PC-3 (cell line): ENCODE measurements at regions not wholly inside any gene's neighbourhood (a gene's known extent, or its start where the extent isn't known, plus 50 kb on each side); places are given as distances from the start of the nearest gene placed in this dataset.

Experiments used
- ATAC-seq: fragments of 200-7000 bp; cut with Tn5 transposase; 2 replicates; pipeline ENCODE4 v1.9.1; 2020; ENCODE audit warnings: mild to moderate bottlenecking, moderate library complexity
- BruUV-seq: library from RNA; stranded (reverse); fragments of 400-500 nt; replicated peaks from 2 replicates; lab custom pipeline; 2021; lab: Mats Ljungman, UMichigan
- CTCF ChIA-PET: fragments of 300-600 bp; sonication (Branson Sonifier 250); formaldehyde crosslinking; loops from one replicate; lab custom pipeline; 2022; ENCODE audit warnings: antibody characterized with exemption; lab: Charles Lee
- POLR2A ChIA-PET: fragments of 300-600 bp; sonication (Branson Sonifier 250); formaldehyde crosslinking; loops from one replicate; lab custom pipeline; 2022; ENCODE audit warnings: antibody characterized with exemption; ENCODE audit not compliant: unreplicated experiment; lab: Charles Lee
- DNase-seq: peaks from one replicate; pipeline ENCODE4 v3.0.0-alpha.2; 2015
- H2AFZ ChIP-seq: fragments of 300-600 bp; sonication (generic); 2 replicates; pipeline ENCODE4 v1.6.0; 2016; ENCODE audit warnings: antibody characterized with exemption, low read length
- H3F3A ChIP-seq: fragments of 300-600 bp; sonication (generic); one replicate; pipeline ENCODE4 v1.6.0; 2017; ENCODE audit warnings: antibody characterized with exemption, low read length, control low read depth, mild to moderate bottlenecking; ENCODE audit not compliant: unreplicated experiment
- H3K27ac ChIP-seq: fragments of 300-600 bp; sonication (generic); 2 replicates; pipeline ENCODE4 v1.5.1; 2016; ENCODE audit warnings: mild to moderate bottlenecking, low read length
- H3K27me3 ChIP-seq: fragments of 300-600 bp; sonication (generic); 2 replicates; pipeline ENCODE4 v1.6.1; 2016; ENCODE audit warnings: low read length, mixed read lengths
- H3K36me3 ChIP-seq: fragments of 300-600 bp; sonication (generic); 2 replicates; pipeline ENCODE4 v1.6.1; 2016; ENCODE audit warnings: low read depth, mixed run types, low read length, mixed read lengths
- H3K4me1 ChIP-seq: fragments of 300-600 bp; sonication (generic); 2 replicates; pipeline ENCODE4 v1.5.1; 2016; ENCODE audit warnings: low read length; ENCODE audit not compliant: insufficient read depth
- H3K4me2 ChIP-seq: fragments of 300-600 bp; sonication (generic); 2 replicates; pipeline ENCODE4 v1.6.0; 2016; ENCODE audit warnings: low read length
- H3K4me3 ChIP-seq: fragments of 300-600 bp; sonication (generic); 2 replicates; pipeline ENCODE4 v1.5.1; 2016; ENCODE audit warnings: mild to moderate bottlenecking, low read length, mixed read lengths
- H3K79me2 ChIP-seq: fragments of 300-600 bp; sonication (generic); 2 replicates; pipeline ENCODE4 v1.6.1; 2017; ENCODE audit warnings: low read length, mixed read lengths
- H3K9ac ChIP-seq: fragments of 300-600 bp; sonication (generic); 2 replicates; pipeline ENCODE4 v1.6.0; 2016; ENCODE audit warnings: mild to moderate bottlenecking, low read length
- H3K9me2 ChIP-seq: fragments of 300-600 bp; sonication (generic); replicated peaks from 2 replicates; pipeline ENCODE4 v1.6.1; 2016; ENCODE audit warnings: mixed run types, low read length, mixed read lengths
- H3K9me3 ChIP-seq: fragments of 300-600 bp; sonication (generic); 2 replicates; pipeline ENCODE4 v1.6.1; 2016; ENCODE audit warnings: low read length, mixed read lengths
- H4K20me1 ChIP-seq: fragments of 300-600 bp; sonication (generic); 2 replicates; pipeline ENCODE4 v1.6.1; 2016; ENCODE audit warnings: low read length, mixed read lengths
- EZH2 ChIP-seq: fragments of 300-600 bp; sonication (generic); IDR thresholded peaks from one replicate; pipeline ENCODE4 v1.6.1; 2017; ENCODE audit warnings: antibody characterized with exemption, mild to moderate bottlenecking, low read length; ENCODE audit not compliant: unreplicated experiment
- EZH2phosphoT487 ChIP-seq: fragments of 300-600 bp; sonication (generic); IDR thresholded peaks from 2 replicates; pipeline ENCODE4 v1.6.1; 2018; ENCODE audit warnings: mild to moderate bottlenecking, antibody characterized with exemption, low read length, borderline replicate concordance
- intact Hi-C: fragments of 100-400 bp; cut with micrococcal nuclease; formaldehyde crosslinking; loops from 2 replicates; pipeline ENCODE4 v1.9.0; 2023
- TF ChIP-seq, protein P1 (sequence below): fragments of 300-600 bp; sonication (generic); conservative IDR thresholded peaks from 2 replicates; pipeline ENCODE4 v1.5.1; 2017; ENCODE audit warnings: antibody characterized with exemption, low read depth, mild to moderate bottlenecking, low read length

DNA sequence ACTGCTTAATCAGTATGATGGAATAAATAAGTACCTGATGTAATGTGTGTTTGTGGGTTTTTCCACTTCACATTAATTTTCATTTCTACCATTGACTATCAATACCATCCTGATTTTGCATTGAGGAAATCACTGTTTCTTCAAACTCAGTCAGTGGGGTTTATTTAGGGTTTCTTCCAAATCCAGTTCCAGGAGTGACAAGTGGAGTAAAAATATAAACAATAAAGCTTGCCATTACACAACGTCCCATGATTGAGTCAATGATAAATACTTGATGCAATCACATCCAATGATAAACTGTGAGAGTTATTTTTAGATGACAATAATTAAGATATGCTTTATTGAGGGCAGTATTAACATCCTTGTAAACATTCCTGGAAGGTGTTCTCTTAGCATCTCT is 1037.4 kb upstream of the GJE1 start:
- POLR2A ChIA-PET, result no interaction called here
- H3K9me2 ChIP-seq, result no peaks in the 10 kb centered on the region
- no peaks in the 10 kb centered on the region for H4K20me1 ChIP-seq
- no peaks in the 10 kb centered on the region for H3K4me1 ChIP-seq
- no peak for DNase-seq
- H3K79me2 ChIP-seq, result no peaks in the 10 kb centered on the region
- H3K4me2 ChIP-seq, result no peak overlapping the region
- H2AFZ ChIP-seq, result no peak overlapping the region
- TF ChIP-seq EZH2phosphoT487, result no peak
- TF ChIP-seq EZH2, result no peak
- TF ChIP-seq, protein P1, sequence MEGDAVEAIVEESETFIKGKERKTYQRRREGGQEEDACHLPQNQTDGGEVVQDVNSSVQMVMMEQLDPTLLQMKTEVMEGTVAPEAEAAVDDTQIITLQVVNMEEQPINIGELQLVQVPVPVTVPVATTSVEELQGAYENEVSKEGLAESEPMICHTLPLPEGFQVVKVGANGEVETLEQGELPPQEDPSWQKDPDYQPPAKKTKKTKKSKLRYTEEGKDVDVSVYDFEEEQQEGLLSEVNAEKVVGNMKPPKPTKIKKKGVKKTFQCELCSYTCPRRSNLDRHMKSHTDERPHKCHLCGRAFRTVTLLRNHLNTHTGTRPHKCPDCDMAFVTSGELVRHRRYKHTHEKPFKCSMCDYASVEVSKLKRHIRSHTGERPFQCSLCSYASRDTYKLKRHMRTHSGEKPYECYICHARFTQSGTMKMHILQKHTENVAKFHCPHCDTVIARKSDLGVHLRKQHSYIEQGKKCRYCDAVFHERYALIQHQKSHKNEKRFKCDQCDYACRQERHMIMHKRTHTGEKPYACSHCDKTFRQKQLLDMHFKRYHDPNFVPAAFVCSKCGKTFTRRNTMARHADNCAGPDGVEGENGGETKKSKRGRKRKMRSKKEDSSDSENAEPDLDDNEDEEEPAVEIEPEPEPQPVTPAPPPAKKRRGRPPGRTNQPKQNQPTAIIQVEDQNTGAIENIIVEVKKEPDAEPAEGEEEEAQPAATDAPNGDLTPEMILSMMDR, result no peak
- BruUV-seq, result no TSS peak
- ATAC-seq, result no peak
- no peak overlapping the region for H3K9ac ChIP-seq
- H3K36me3 ChIP-seq, result no peaks in the 10 kb centered on the region
- CTCF ChIA-PET, result no interaction called here
- 0 out of 2 replicates have a peak, but pooled peaks cover 7% of the 10 kb centered on the region for H3K9me3 ChIP-seq
- H3K27ac ChIP-seq, result no peak overlapping the region
- H3F3A ChIP-seq, result no peaks in the 10 kb centered on the region
- intact Hi-C loops, result no loop called here
- H3K27me3 ChIP-seq, result no peaks in the 10 kb centered on the region
- H3K4me3 ChIP-seq, result no peak overlapping the region

DNA sequence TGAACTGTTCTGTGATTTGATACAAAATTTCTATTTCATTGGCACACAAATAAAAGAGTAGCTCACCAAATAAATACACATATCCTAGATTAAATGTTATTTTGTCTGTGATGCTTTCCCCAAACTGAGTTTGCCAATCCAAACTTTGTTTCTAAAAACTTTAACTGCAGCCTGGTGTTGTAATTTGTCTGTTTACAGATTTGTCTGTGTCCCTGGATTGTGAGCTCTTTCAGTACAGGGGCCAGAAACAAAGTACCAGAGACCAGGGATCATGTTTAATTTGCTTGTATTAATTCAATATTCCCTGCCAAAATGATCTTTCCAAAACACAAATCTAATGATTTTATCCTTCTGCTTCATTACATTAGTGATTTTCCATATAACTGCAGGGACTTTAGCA is 1044.6 kb upstream of the GJE1 start:
- Histone ChIP-seq H3K4me2 (no peak overlapping the region), H2AFZ (no peak overlapping the region), H3K4me3 (no peak overlapping the region), H3K9ac (no peak overlapping the region), H4K20me1 (no peaks in the 10 kb centered on the region), H3K79me2 (no peaks in the 10 kb centered on the region), H3K9me3 (0 out of 2 replicates have a peak, but pooled peaks cover 4% of the 10 kb centered on the region), H3K27ac (no peak overlapping the region), H3K4me1 (no peaks in the 10 kb centered on the region), H3K27me3 (no peaks in the 10 kb centered on the region), H3F3A (no peaks in the 10 kb centered on the region), H3K9me2 (no peaks in the 10 kb centered on the region), H3K36me3 (no peaks in the 10 kb centered on the region)
- intact Hi-C loops, result no loop called here
- DNase-seq (no peak), ATAC-seq (no peak)
- POLR2A ChIA-PET, result no interaction called here
- TF ChIP-seq EZH2phosphoT487 (no peak), EZH2 (no peak)
- TF ChIP-seq, protein P1, result no peak
- no TSS peak for BruUV-seq
- CTCF ChIA-PET, result no interaction called here

DNA sequence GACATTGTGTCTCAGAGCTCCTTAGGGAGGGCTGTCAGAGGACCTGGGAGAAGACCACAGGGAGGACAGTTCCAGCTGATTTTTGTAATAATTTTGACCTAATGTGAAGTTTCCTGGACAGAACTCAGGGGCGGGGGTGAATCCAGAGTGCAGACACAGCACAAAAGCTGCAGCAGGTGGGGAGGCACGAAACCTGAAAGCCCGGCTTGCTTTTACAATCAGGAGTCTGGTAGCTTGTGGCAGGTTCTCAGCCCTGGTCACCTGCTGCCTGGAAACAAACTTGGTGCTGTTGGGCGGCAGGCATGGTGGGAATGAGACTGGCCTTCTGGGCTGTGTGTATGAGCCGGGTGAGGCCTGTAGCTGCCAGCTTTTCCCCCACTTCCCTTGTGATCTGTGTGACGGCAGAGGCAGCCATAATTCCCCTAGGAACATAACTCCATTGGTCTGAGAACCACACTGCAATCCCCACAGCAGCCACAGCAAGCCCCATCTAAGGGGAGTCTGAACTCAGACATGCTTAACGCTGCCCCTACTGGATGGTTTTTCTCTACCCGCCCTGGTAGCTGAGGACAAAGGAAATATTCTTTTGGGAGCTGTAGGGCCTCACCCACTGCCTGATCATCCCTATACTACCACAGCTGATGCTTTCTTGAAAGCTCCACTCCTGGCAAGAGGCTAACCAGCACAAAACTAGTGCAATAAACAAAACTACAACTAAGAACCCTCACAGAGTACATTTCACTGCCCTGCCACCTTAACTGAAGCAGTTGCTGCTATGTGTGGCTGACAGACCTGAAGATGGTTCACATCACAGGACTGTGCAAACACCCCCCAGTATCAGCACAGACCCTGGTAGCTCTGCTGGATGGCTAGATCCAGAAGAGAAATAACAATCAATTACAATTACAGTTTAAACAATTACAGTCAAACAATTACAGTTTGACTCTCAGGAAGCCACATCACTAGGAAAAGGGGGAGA is 1055.1 kb upstream of the GJE1 start:
- Histone ChIP-seq H4K20me1 (no peaks in the 10 kb centered on the region), H3K27me3 (no peaks in the 10 kb centered on the region), H3K79me2 (no peaks in the 10 kb centered on the region), H3K4me3 (no peak overlapping the region), H3K4me1 (no peaks in the 10 kb centered on the region), H3K9me2 (no peaks in the 10 kb centered on the region), H3F3A (no peaks in the 10 kb centered on the region), H3K4me2 (no peak overlapping the region), H3K27ac (no peak overlapping the region), H3K9ac (no peak overlapping the region), H2AFZ (no peak overlapping the region), H3K36me3 (no peaks in the 10 kb centered on the region), H3K9me3 (no peaks in the 10 kb centered on the region)
- TF ChIP-seq EZH2phosphoT487 (no peak), EZH2 (no peak)
- TF ChIP-seq, protein P1, result peak; percentile 51; the same call in 1 of the 2 replicates
- CTCF ChIA-PET, result no interaction called here
- no TSS peak for BruUV-seq
- intact Hi-C loops, result no loop called here
- DNase-seq (peak; percentile 47), ATAC-seq (peak; percentile 37; the same call in 1 of the 2 replicates)
- POLR2A ChIA-PET, result no interaction called here
